ENCODE measurements at regions not wholly inside any gene's neighbourhood (a gene's known extent, or its start where the extent isn't known, plus 50 kb on each side); places are given as distances from the start of the nearest gene placed in this dataset.

GRCh38 chr6:14359438-14359837 lies 241.9 kb downstream of the CD83 start:
- no peak overlapping the region for H2AFZ ChIP-seq (ENCODE audit: low read length)
- no peak for TF ChIP-seq EZH2 (IDR thresholded peaks at IDR 0.05; ENCODE audit: low read length, missing control alignments)
- no peak for TF ChIP-seq CTCF (conservative IDR thresholded peaks at IDR 0.05 in 1 of 2, IDR thresholded peaks at IDR 0.05 in 1 of 2; ENCODE audit: low read depth in 1 of 2, low read length in 2 of 2)
- H4K20me1 ChIP-seq (ENCODE audit: control insufficient read depth, extremely low read depth, insufficient read depth, low read length) = no peaks in the 10 kb centered on the region
- no peaks in the 10 kb centered on the region for H3K27me3 ChIP-seq (ENCODE audit: control insufficient read depth, insufficient read depth, low read length)
- no peak for DNase-seq (ENCODE audit: low read depth in 2 of 2)
- H3K4me2 ChIP-seq (ENCODE audit: extremely low read depth, insufficient read depth, low read length) = no peak overlapping the region
- H3K79me2 ChIP-seq (ENCODE audit: control insufficient read depth, insufficient read depth, low read length) = no peaks in the 10 kb centered on the region
- H3K9ac ChIP-seq (ENCODE audit: insufficient read depth, low read length) = no peak overlapping the region
- H3K4me1 ChIP-seq (ENCODE audit: control insufficient read depth, extremely low read depth, insufficient read depth, low read length) = no peaks in the 10 kb centered on the region
- H3K9me3 ChIP-seq (ENCODE audit: control insufficient read depth, insufficient read depth, low read depth, low read length) = no peaks in the 10 kb centered on the region
- no peaks in the 10 kb centered on the region for H3K36me3 ChIP-seq (ENCODE audit: control insufficient read depth, insufficient read depth, low read length)
- no peak overlapping the region for H3K4me3 ChIP-seq (replicated peaks in 1 of 4; ENCODE audit: control extremely low read depth in 1 of 4, insufficient read depth in 1 of 4, low read depth in 3 of 4, low read length in 4 of 4)
- no peak overlapping the region for H3K27ac ChIP-seq (ENCODE audit: insufficient read depth, low read length)

- no peak overlapping the region for H3K27ac ChIP-seq (ENCODE audit: insufficient read depth, low read length)
- H3K79me2 ChIP-seq (ENCODE audit: control insufficient read depth, insufficient read depth, low read length) = no peaks in the 10 kb centered on the region
- H3K4me1 ChIP-seq (ENCODE audit: control insufficient read depth, extremely low read depth, insufficient read depth, low read length) = no peaks in the 10 kb centered on the region
- TF ChIP-seq CTCF (conservative IDR thresholded peaks at IDR 0.05 in 1 of 2, IDR thresholded peaks at IDR 0.05 in 1 of 2; ENCODE audit: low read depth in 1 of 2, low read length in 2 of 2) (no peak), EZH2 (IDR thresholded peaks at IDR 0.05; ENCODE audit: low read length, missing control alignments) (no peak)
- H3K4me3 ChIP-seq (replicated peaks in 1 of 4; ENCODE audit: control extremely low read depth in 1 of 4, insufficient read depth in 1 of 4, low read depth in 3 of 4, low read length in 4 of 4) = no peak overlapping the region
- H3K9me3 ChIP-seq (ENCODE audit: control insufficient read depth, insufficient read depth, low read depth, low read length) = no peaks in the 10 kb centered on the region
- no peak overlapping the region for H3K4me2 ChIP-seq (ENCODE audit: extremely low read depth, insufficient read depth, low read length)
- peak in 1 of 2 donors; percentile 34 for DNase-seq (ENCODE audit: low read depth in 2 of 2)
- H3K36me3 ChIP-seq (ENCODE audit: control insufficient read depth, insufficient read depth, low read length) = no peaks in the 10 kb centered on the region
- H3K9ac ChIP-seq (ENCODE audit: insufficient read depth, low read length) = no peak overlapping the region
- H4K20me1 ChIP-seq (ENCODE audit: control insufficient read depth, extremely low read depth, insufficient read depth, low read length) = no peaks in the 10 kb centered on the region
- no peak overlapping the region for H2AFZ ChIP-seq (ENCODE audit: low read length)
- no peaks in the 10 kb centered on the region for H3K27me3 ChIP-seq (ENCODE audit: control insufficient read depth, insufficient read depth, low read length)
These were observed 243.0 kb downstream of the CD83 start for GRCh38 chr6:14360565-14360964.

- Histone ChIP-seq H3K4me3 (replicated peaks in 1 of 4; ENCODE audit: control extremely low read depth in 1 of 4, insufficient read depth in 1 of 4, low read depth in 3 of 4, low read length in 4 of 4) (no peak overlapping the region), H3K79me2 (ENCODE audit: control insufficient read depth, insufficient read depth, low read length) (no peaks in the 10 kb centered on the region), H3K9ac (ENCODE audit: insufficient read depth, low read length) (no peak overlapping the region), H3K4me1 (ENCODE audit: control insufficient read depth, extremely low read depth, insufficient read depth, low read length) (no peaks in the 10 kb centered on the region), H3K27ac (ENCODE audit: insufficient read depth, low read length) (no peak overlapping the region), H2AFZ (ENCODE audit: low read length) (no peak overlapping the region), H3K4me2 (ENCODE audit: extremely low read depth, insufficient read depth, low read length) (no peak overlapping the region), H3K27me3 (ENCODE audit: control insufficient read depth, insufficient read depth, low read length) (no peaks in the 10 kb centered on the region), H4K20me1 (ENCODE audit: control insufficient read depth, extremely low read depth, insufficient read depth, low read length) (no peaks in the 10 kb centered on the region), H3K9me3 (ENCODE audit: control insufficient read depth, insufficient read depth, low read depth, low read length) (no peaks in the 10 kb centered on the region), H3K36me3 (ENCODE audit: control insufficient read depth, insufficient read depth, low read length) (no peaks in the 10 kb centered on the region)
- DNase-seq (ENCODE audit: low read depth in 2 of 2) = no peak
- TF ChIP-seq CTCF (conservative IDR thresholded peaks at IDR 0.05 in 1 of 2, IDR thresholded peaks at IDR 0.05 in 1 of 2; ENCODE audit: low read depth in 1 of 2, low read length in 2 of 2) (no peak), EZH2 (IDR thresholded peaks at IDR 0.05; ENCODE audit: low read length, missing control alignments) (no peak)
These were observed 243.7 kb downstream of the CD83 start for GRCh38 chr6:14361297-14361696.
